Epidermal melanocyte (primary cell): ENCODE measurements at regions not wholly inside any gene's neighbourhood (a gene's known extent, or its start where the extent isn't known, plus 50 kb on each side); places are given as distances from the start of the nearest gene placed in this dataset.

Experiments used
- DNase-seq: peaks from one replicate; pipeline ENCODE4 v3.0.0; 2011; ENCODE audit warnings: low spot score; ENCODE audit not compliant: insufficient read length

DNA sequence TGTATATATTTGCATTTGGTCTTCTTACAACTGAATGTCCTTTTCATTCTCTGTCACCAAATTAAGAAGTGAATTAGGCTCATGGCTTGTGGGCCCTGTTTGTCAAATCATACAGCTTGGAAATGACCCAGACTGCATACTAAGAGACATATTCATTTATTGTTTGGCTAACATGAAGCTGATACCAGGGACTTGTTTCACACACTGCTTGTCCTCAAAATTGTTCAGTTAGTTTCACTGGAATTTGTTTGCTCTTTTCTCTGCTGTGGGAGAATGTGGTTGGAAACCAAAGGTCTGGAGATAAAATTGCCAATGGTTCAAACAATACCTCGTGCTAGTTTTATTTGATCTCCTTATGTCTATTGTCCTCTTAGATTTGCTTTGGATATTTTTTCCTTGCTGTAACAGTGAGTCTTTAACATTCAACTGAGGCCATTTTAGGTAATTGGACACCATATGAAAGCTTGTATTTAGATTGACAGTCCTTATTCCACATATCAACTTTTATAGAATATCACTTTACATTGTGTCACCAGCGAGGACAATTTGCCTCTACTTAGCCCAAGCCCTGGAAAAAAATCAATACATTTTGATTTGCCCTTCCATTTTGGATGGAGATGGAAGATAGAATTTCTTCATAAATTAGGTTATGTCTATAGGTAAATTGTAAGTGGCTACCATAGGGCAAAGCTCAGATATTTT lies 144.3 kb upstream of the MTAP start:
- no peak for DNase-seq

DNA sequence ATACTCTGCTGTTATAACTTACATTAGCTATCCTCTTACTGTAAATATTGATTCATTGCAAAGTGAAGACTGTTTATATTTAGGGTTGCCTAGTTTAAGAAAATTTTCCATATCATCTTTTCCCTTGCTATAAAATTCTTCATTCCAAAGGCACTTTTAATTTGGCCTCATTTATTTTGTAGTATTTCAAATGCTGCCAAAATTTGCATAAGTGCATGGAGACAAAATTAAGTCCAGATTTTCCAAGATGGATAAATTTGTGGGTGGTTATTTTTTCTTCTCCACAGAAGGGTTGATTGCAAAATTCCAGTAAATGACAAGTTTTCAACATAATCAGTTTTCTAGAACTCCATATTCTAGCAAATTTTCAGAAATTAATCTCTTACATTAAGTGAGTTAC lies 141.5 kb upstream of the MTAP start:
- no peak for DNase-seq

DNA sequence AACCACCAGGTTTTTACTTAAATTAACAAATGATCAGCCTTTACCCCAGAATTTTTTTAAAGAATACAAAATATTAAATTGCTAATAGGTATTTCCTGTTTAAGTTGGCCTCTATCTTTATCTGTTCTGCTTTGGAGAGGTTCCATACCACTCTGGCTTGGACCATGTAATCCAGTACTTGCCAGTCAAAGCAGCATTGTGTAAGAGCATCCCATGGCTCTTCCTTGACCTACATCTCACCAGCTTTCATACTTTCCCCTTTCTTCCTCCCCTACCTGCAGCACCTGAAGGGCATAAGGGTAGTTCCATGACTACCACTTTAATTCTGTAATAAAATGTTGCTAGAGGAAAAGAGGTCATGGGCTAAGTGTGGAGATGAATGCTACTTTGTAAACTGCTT lies 140.8 kb upstream of the MTAP start:
- DNase-seq = no peak

DNA sequence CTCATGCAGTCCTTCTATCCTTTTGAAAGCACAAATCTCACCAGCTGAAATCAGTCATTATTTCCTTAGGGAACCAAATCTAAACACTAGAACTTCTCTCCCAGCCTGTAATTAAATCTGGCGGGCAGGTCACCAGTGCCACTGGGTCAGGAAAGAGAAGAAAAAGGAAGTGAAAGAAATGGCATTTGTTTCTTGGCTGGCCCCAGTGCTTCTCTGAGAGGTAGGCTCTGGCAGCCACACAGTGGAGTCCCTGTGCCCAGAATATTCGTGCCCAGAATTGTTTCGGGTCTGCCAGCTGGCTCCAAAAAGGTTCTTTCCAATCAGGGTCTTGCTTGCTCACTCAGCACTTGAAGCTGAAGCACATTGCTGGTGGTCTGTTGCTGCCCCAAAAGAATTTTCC lies 133.9 kb upstream of the MTAP start:
- no peak for DNase-seq

DNA sequence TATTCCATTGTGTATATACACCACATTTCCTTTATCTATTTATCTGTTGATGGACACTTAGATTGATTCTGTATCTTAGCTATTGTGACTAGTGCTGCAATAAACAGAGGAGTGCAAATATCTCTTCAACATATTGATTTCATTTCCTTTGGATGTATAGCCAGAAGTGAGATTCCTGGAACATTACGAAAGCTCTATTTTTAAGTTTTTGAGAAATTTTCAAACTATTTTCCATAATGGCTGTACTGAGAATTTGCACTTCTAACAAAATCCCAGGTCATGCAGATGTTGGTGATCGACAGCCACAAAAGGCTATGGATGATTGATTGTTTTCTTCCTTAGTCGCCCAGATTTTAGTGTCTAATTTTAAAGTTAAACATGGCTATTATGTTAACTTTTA lies 132.7 kb upstream of the MTAP start:
- no peak for DNase-seq

DNA sequence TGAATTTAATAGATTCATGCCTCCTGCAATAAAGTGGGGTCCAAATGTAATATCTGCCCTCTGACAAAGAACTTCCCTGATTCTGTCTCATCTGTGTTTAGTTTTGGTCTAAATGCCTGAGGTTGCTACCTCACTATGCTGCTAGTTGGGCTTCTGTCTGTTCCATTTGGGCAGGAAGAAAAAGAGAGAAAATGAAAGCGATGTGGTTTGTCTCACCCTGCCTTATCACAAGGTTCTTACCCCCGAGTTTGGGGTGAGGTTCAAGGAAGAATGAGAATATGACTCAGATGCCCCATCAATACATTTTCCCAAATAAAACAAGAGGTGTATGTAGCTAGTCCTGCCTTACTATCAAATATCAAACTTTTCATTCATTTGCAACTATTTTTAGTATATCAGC lies 132.1 kb upstream of the MTAP start:
- DNase-seq = no peak

DNA sequence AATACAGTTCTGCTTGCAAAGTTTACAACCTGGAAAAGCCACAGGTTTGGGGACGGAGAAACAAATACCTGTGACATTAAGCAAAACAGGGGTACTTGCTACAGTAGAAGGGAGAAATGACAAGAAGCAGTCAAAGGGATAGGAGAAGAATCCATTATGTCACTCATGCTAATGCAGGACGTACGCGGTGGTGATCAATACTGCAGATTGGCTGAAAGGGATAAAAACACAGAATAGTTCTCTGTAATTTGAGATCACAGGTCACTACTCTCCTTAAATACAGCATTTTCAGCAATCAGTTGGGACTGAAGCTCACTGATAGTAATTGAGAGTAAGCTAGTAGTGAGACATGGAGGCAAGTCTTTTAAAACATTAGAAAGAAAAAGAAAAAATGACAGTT lies 130.3 kb upstream of the MTAP start:
- DNase-seq = no peak

DNA sequence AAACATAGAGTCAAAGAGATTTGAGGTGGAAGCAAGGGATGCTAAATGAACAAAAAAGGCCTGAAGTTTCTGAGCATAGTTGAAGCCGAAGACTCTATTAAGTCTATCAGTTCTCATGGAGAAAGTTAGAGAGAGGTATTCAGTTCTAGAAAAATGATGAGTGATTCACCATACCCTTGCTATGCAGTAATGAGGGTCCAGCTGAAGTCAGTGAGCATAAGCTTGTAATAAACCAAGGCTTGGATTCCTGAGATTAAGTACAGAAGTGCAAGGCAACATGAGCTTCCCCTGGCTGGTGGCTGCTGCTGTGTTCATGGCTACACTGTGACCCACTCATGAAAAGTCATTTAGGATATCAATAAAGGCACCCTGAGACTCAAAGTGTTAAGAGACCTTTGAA lies 129.7 kb upstream of the MTAP start:
- no peak for DNase-seq

DNA sequence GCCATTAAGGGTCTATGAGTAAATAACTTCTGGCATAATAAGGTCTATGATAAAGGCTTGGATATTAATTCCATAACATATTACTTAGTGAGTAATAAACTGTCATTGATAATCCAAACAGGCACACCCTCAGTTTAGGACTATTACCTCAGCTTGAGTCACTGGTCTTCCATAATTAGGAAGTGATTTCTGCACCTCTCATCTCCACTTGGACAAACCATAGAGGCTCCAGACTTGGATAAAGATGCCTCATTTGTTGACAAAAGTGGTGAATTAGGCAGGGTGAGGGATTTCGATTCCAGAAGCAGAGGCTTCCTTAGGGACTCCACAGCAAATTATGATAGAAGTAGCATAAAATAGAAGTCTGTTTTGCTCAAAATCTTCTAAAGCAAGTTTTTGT lies 127.5 kb upstream of the MTAP start:
- no peak for DNase-seq

DNA sequence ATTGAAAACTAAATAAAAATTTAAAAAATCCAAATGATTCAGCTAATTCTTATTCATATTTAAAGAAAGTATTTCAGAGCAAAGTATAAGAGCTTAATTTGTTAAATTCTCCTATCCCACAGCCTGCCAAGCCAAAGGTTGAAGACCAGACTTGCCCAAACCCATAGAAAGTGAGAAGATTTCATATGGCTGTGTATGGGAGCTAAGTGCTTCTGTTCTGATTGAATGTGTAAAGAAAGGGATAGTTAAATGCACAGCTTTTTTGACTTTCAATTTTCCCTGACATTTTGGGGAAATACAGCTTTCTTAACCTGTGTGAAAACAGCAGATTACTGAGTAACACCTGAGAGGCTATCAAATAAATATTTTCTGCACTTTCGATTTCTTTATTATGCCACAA lies 125.0 kb upstream of the MTAP start:
- no peak for DNase-seq

DNA sequence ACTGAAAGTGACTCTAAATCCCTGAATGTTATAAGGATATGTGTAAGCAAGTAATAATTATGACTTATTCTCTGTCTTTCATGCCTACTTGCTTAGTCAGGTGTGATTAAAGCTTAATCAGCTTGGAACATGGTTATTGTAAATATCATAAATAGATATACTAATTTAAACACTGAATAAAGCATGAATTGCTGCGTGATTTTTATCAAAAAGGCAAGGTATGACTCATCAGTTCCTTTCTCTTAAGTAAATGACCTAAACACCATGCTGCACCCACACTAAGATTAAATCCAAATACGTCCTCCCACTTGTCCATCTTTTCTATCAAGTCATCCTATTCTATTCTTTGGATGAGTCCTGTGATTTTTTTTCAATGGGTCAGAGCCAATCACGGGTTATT lies 124.6 kb upstream of the MTAP start:
- no peak for DNase-seq

DNA sequence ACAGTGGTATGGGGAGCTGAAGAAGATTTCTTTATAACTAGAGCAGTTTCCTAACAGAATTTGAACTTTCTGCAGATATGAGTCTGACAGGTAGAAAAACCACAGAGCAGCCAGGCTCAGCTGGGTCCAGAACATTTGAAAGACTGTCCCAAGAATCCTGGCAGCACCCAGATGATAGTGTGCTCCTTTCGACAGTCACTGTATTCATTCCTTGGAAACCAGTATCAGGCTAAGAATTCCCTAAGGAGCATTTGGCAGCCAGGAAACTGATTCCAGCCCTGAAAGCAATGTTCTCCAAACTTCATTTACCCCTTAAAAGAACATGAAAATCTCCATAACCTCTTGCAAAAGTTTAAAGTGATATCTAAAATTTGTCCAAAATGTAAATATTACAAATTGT lies 123.0 kb upstream of the MTAP start:
- DNase-seq = no peak

DNA sequence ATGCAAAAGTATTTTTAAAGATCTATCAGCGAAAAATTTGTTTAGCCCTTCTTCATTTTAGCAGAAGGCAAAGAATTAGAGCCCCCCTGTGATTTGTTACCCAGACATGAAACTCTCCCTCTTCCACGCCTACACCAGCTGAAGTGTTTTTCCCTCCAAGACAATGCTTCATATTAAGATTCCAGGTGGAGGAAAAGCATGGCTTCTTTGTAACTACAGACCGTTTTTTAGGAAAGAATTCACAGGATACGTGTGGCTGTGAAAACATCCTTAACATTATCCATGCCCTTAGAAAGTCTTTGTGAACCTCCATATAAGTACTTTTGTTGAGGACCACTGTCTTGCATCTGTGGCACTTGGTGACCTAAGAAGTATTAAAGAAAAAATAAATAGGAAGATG lies 121.8 kb upstream of the MTAP start:
- DNase-seq = no peak

DNA sequence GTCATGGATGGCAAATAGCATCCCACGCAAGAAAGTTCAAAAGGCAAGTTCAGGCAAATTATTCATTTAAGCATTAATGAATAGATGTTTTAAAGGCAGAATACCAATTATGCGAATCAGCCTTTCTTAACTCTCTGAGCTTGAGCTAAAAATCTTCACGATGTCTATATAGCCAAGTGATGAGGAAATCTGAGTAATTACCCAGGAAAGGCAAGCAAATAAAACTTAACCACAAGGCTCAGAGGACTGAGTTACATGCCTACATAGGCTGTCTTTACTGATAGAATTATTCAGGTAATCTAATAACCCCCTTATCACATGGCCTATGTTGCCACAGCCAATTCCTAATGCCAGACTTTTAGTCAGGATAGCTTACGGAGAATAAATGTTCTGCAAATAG lies 120.8 kb upstream of the MTAP start:
- no peak for DNase-seq

DNA sequence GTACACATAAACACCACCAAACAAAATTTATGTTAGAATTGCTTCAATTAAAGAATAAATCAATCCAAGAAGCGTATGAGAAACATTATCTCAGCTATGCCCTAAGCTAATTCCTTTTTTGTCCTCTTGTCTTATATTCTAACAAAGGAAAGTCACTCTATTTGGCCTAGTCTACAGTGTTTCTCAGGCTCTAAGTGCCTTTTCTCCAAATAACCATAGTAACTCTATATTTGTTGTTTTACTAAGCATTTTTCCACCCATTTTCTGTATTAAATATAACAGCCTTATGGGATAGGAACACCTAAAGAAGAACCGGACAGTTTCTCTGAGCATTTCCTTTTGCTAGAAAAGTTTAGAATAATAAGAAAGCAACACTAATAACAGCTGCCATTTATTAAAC lies 120.1 kb upstream of the MTAP start:
- no peak for DNase-seq

DNA sequence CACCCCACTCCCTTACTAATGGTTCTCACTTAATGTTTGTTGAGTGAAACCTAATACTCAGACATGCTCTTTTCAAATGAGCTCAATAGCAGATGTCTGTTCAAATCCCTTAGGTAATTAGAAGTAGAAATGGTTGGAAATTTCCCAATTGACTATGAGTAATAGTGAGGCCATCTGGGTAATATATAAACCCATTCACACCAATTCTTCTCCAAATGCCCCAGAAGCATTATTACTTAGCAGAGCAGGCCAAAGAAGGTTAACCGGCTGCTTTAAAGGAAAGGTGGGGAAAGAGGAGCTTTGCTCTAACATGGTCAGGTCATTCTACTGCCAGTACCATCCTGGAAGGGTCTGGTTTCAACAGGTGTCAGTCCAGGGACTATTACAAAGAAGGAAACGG lies 119.5 kb upstream of the MTAP start:
- no peak for DNase-seq

DNA sequence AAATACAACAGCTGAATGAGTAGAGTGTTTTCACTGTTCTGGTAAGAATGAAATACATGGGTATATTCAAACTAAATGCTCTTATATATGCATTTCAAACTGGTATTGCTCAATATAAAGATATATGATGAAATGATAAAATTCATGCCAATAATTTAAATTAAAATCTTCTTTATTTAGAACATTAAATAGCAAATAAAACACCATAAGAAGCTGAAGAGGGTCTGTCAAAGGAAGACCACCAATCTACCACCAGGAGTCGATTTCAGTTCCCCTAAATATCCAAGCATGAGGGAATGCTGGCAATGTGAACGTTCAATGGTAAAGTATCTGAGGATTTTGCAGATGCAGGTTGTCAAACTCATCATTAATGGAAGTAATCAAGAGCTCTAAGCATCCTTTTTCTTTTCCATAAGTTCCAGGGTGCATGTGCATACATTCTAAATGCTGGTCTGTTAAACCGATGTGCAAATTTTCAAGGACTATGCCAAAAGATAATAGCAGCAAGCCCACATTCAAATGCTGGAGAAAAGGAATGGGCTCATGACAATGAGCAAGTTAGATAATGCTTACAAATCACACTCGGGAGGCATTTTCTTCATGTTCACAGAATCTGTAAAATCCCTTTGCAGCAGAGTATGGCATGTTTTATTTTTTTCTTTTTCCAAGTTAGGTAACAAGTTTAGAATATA lies 118.8 kb upstream of the MTAP start:
- no peak for DNase-seq

DNA sequence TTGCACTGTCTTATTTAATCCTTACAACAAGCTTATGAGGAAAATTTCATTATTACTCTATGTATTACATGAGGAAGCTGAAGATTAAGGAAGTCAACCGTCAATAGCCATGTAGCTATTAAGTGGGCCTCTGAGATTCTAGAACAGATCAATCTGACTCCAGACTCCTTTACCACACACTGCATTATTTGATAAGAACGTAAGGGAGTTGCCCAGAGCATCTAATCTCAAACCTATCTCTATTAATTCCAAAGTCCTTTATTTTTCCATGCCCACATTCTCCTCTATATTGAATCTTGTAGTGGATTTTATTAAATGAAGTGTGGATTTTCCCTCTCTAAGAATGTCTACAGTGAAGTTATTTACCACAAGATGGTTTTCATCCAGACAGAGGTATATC lies 118.2 kb upstream of the MTAP start:
- no peak for DNase-seq

DNA sequence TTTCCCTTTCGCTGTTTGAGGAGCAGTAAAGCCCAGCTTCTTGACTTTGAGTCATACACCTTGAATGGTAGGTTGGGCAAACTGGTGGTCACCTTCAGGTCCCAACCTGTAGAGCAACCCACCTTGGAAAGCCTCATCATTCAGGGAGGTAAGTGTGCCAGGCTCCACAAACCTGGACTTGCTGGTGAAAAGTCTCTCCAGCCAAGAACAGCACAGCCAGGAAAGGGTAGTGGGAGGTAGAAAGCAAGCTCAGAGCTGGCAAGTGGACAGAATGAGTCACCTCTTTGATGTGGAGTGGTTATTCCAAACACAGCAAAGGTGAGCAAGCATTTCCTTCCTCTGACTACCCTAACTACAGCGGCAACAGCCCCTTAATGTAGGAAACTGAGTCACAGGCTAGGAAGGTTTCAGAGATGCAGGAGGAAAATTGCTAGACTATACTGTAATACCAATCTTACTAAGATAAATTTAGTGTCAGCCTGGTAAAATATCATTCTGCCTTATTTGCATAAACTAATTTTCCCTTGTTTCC lies 117.5 kb upstream of the MTAP start:
- no peak for DNase-seq

DNA sequence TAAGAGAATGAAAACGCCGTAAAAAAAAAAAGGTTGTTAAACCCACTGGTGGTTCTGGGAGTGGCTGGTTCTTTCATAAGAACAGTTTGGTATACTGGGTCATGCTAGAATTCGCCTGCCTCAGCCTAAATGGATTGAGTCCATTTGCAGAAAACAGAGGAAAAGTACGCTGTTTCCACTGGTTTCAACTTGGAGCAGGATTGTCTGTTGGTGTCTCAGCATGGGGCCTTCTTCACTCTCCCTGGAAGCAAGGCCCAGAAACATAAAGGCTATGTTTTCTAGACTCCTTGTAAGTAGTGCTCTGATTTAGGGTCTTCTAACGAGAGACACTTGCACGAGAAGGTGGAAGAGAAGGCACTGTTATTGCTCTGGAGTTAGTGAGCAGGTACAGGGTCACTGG lies 116.9 kb upstream of the MTAP start:
- DNase-seq = no peak

DNA sequence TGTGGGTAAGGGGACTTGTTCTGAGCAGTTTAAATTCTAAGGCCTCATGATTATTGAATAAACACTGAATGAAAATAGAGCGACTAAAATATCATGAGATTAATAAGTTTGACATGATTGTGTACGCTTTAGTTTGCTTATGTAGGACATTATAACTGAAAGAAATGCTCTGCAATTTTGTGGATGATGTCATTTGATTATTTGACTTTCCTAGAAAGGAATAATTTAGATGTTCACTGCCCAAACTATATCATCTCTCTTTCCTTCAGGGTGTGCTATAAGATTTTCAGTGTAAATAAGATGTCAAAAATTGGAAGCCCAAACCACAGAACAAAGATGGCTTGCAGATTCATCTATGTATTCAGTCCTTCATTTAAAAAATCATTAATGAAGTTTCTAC lies 115.7 kb upstream of the MTAP start:
- no peak for DNase-seq

DNA sequence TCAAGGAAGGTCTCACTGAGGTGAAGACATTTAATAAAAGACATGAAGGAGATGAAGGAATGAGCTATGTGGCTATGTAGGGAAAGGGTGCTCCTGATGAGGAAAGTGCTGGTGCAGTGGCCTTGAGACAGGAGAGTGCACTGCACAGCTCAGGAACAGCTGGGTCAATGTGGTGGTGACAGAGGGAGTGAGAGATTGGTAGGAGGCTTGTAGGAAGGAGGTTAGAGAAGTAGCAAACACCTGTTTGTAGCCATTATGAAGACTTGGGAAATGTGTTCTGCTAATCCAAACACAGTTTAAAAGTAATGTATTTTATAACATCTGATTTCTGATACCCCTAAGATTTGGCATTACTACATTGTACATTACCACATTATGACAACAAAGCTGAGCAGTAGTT lies 115.1 kb upstream of the MTAP start:
- no peak for DNase-seq
